NCI-H774 (cell line): ENCODE measurements at regions not wholly inside any gene's neighbourhood (a gene's known extent, or its start where the extent isn't known, plus 50 kb on each side); places are given as distances from the start of the nearest gene placed in this dataset.
"Not testable (repeated sequence)": the region's sequence is repeated elsewhere in the genome, so short reads cannot be mapped to it uniquely, and the experiment has no call there.

Source experiments
- DNase-seq: peaks from one replicate; lab custom pipeline; 2025; lab: John Stamatoyannopoulos, UW

GRCh38 chr6:86731631-86732030, 205.7 kb upstream of the HTR1E start:
- not testable (repeated sequence) for DNase-seq

- not testable (repeated sequence) for DNase-seq
Measured at GRCh38 chr6:86730772-86731171, 206.6 kb upstream of the HTR1E start.

GRCh38 chr6:86730216-86730615, 207.1 kb upstream of the HTR1E start:
- DNase-seq, result no peak

GRCh38 chr6:86728976-86729375, 208.4 kb upstream of the HTR1E start:
- DNase-seq, result no peak

- DNase-seq, result no peak
Measured at GRCh38 chr6:86724695-86725094, 212.6 kb upstream of the HTR1E start.

GRCh38 chr6:86723729-86724128, 213.6 kb upstream of the HTR1E start:
- DNase-seq, result no peak

- no peak for DNase-seq
Measured at GRCh38 chr6:86723151-86723550, 214.2 kb upstream of the HTR1E start.

- no peak for DNase-seq
Measured at GRCh38 chr6:86722131-86722530, 215.2 kb upstream of the HTR1E start.

- DNase-seq, result no peak
Measured at GRCh38 chr6:86715676-86716075, 221.7 kb upstream of the HTR1E start.

GRCh38 chr6:86712039-86712438, 225.3 kb upstream of the HTR1E start:
- DNase-seq, result no peak

- no peak for DNase-seq
Measured at GRCh38 chr6:86707545-86708120, 229.7 kb upstream of the HTR1E start.

GRCh38 chr6:86706449-86706848, 230.9 kb upstream of the HTR1E start:
- no peak for DNase-seq

- DNase-seq, result not testable (repeated sequence)
Measured at GRCh38 chr6:86701228-86701627, 236.1 kb upstream of the HTR1E start.

GRCh38 chr6:86686496-86686895, 250.8 kb upstream of the HTR1E start:
- DNase-seq, result no peak

- DNase-seq, result no peak
Measured at GRCh38 chr6:86685230-86685797, 252.0 kb upstream of the HTR1E start.

GRCh38 chr6:86683132-86683908, 254.0 kb upstream of the HTR1E start:
- DNase-seq, result no peak

GRCh38 chr6:86682297-86682696, 255.0 kb upstream of the HTR1E start:
- no peak for DNase-seq

GRCh38 chr6:86681140-86681539, 256.2 kb upstream of the HTR1E start:
- DNase-seq, result not testable (repeated sequence)

- not testable (repeated sequence) for DNase-seq
Measured at GRCh38 chr6:86672125-86672524, 265.2 kb upstream of the HTR1E start.

GRCh38 chr6:86657192-86657591, 280.1 kb upstream of the HTR1E start:
- no peak for DNase-seq

GRCh38 chr6:86629123-86629522, 308.2 kb upstream of the HTR1E start:
- no peak for DNase-seq

GRCh38 chr6:86619428-86619827, 317.9 kb upstream of the HTR1E start:
- DNase-seq, result no peak

GRCh38 chr6:86615299-86615698, 322.0 kb upstream of the HTR1E start:
- DNase-seq, result no peak
